Fibroblast of lung (primary cell): ENCODE measurements at regions not wholly inside any gene's neighbourhood (a gene's known extent, or its start where the extent isn't known, plus 50 kb on each side); places are given as distances from the start of the nearest gene placed in this dataset.

Experiments
- DNase-seq, 2 donors: peaks; one replicate each; pipeline versions ENCODE4 v3.0.0 to v3.0.0-alpha.2; 2010; ENCODE audit warnings: low read depth in 2 of 2
- H2AFZ ChIP-seq: 2 replicates; pipeline ENCODE4 v1.5.1; 2012; ENCODE audit warnings: low read length, control low read depth, inconsistent platforms
- H3K27ac ChIP-seq: 2 replicates; pipeline ENCODE4 v1.5.1; 2011; ENCODE audit warnings: low read length, control low read depth; ENCODE audit not compliant: insufficient read depth
- H3K27me3 ChIP-seq: 2 replicates; pipeline ENCODE4 v1.5.1; 2011; ENCODE audit warnings: mild to moderate bottlenecking, low read length; ENCODE audit not compliant: control insufficient read depth, insufficient read depth
- H3K36me3 ChIP-seq: 2 replicates; pipeline ENCODE4 v1.5.1; 2011; ENCODE audit warnings: low read length; ENCODE audit not compliant: control insufficient read depth, insufficient read depth
- H3K4me1 ChIP-seq: 2 replicates; pipeline ENCODE4 v1.5.1; 2011; ENCODE audit warnings: low read length; ENCODE audit not compliant: control insufficient read depth, insufficient read depth; ENCODE audit errors: extremely low read depth
- H3K4me2 ChIP-seq: 2 replicates; pipeline ENCODE4 v1.5.1; 2011; ENCODE audit warnings: low read length, control low read depth; ENCODE audit not compliant: insufficient read depth; ENCODE audit errors: extremely low read depth
- H3K4me3 ChIP-seq, 4 experiments: fragments of 200-600 bp in 1 of 4; sonication (generic) in 1 of 4; replicated peaks in 1 of 4; 2 replicates each; pipeline ENCODE4 v1.5.1; 2011 to 2016; ENCODE audit warnings: low read length in 4 of 4, low read depth in 3 of 4, mild to moderate bottlenecking in 3 of 4, control low read depth in 2 of 4, inconsistent platforms in 1 of 4, mixed read lengths in 1 of 4; ENCODE audit not compliant: insufficient read depth in 1 of 4; ENCODE audit errors: control extremely low read depth in 1 of 4
- H3K79me2 ChIP-seq: 2 replicates; pipeline ENCODE4 v1.5.1; 2012; ENCODE audit warnings: mild to moderate bottlenecking, low read length, inconsistent platforms; ENCODE audit not compliant: control insufficient read depth, insufficient read depth
- H3K9ac ChIP-seq: 2 replicates; pipeline ENCODE4 v1.5.1; 2011; ENCODE audit warnings: mild to moderate bottlenecking, low read length, control low read depth; ENCODE audit not compliant: insufficient read depth
- H3K9me3 ChIP-seq: 2 replicates; pipeline ENCODE4 v1.5.1; 2012; ENCODE audit warnings: low read depth, low read length; ENCODE audit not compliant: control insufficient read depth, insufficient read depth
- H4K20me1 ChIP-seq: 2 replicates; pipeline ENCODE4 v1.5.1; 2011; ENCODE audit warnings: low read length; ENCODE audit not compliant: control insufficient read depth, insufficient read depth; ENCODE audit errors: extremely low read depth
- CTCF ChIP-seq, 2 donors: IDR thresholded peaks in 1 of 2; conservative IDR thresholded peaks in 1 of 2; 1 replicate in 1 of 2; 2 replicates in 1 of 2; pipeline ENCODE4 v1.5.1; 2011 to 2012; ENCODE audit warnings: low read length in 2 of 2, control low read depth in 1 of 2, inconsistent platforms in 1 of 2, low read depth in 1 of 2, mild to moderate bottlenecking in 1 of 2
- EZH2 ChIP-seq: IDR thresholded peaks from 2 replicates; pipeline ENCODE4 v1.5.1; 2012; ENCODE audit warnings: low read length, control low read depth, mild to moderate bottlenecking; ENCODE audit errors: missing control alignments

DNA sequence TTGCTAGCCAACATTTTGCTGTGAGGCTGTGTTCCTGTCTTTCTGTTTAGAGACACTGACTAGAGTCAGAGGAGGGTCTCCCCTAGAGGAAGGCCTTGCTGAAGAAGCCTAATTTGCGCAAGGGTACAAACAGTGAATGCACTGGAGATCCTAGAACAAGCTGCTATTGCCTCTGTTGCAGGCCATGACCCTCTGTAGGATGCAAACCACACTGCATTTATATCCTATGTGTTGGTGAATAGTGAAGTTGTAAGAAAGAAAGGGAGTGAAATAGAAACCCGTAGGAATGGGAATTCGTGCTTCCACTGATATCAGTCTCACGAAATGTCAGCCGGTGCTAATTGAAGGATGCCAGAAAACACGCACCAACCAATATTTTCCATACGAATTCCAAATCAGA, 88.2 kb downstream of the GJA1 start:
- Histone ChIP-seq H4K20me1 (no peaks in the 10 kb centered on the region), H3K4me2 (no peak overlapping the region), H3K27me3 (no peaks in the 10 kb centered on the region), H3K79me2 (no peaks in the 10 kb centered on the region), H3K36me3 (no peaks in the 10 kb centered on the region), H2AFZ (peak overlapping the region; percentile 14), H3K27ac (no peak overlapping the region), H3K9me3 (no peaks in the 10 kb centered on the region), H3K9ac (no peak overlapping the region), H3K4me1 (peaks cover 5% of the 10 kb centered on the region), H3K4me3 (no peak overlapping the region)
- DNase-seq = peak; percentile 16 to 35
- TF ChIP-seq EZH2 (no peak), CTCF (conservative IDR thresholded peaks at IDR 0.05 in 1 of 2, IDR thresholded peaks at IDR 0.05 in 1 of 2; ENCODE audit: low read depth in 1 of 2, low read length in 2 of 2) (no peak)

- H3K4me3 ChIP-seq = no peak overlapping the region
- no peaks in the 10 kb centered on the region for H3K79me2 ChIP-seq
- DNase-seq = no peak
- H3K4me1 ChIP-seq = peaks cover 5% of the 10 kb centered on the region
- no peaks in the 10 kb centered on the region for H3K9me3 ChIP-seq
- no peak overlapping the region for H3K4me2 ChIP-seq
- TF ChIP-seq CTCF (conservative IDR thresholded peaks at IDR 0.05 in 1 of 2, IDR thresholded peaks at IDR 0.05 in 1 of 2; ENCODE audit: low read depth in 1 of 2, low read length in 2 of 2) = no peak
- H4K20me1 ChIP-seq = no peaks in the 10 kb centered on the region
- H3K27me3 ChIP-seq = no peaks in the 10 kb centered on the region
- H3K27ac ChIP-seq = no peak overlapping the region
- H2AFZ ChIP-seq = no peak overlapping the region
- H3K36me3 ChIP-seq = no peaks in the 10 kb centered on the region
- no peak overlapping the region for H3K9ac ChIP-seq
These were observed 90.8 kb downstream of the GJA1 start for GRCh38 chr6:121526282-121526681.

DNA sequence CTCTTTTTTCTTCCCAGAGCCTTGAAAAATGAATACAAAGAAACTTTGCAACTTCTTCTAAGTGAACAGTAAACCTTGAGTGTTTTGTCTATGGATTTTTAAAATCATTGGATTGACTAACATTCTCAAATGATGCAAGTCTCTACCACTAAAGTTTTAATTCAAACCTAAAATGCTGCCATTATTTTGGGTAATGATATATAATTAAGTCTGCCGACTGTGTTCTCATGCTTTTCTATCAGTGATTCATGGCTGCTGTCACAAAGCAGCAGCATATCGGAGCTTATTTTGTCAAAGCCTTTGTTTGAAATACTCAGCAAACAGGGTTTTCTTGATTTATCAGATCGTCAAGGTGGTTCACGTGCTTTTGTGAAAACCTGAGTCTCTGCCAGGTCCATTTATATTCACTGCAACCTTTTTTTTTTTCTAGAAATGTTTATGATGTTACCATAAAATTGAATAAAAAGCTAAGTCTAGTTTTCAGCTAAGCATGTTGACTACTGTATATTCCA, 96.3 kb downstream of the GJA1 start:
- Histone ChIP-seq H3K4me1 (no peaks in the 10 kb centered on the region), H3K9ac (no peak overlapping the region), H3K27ac (no peak overlapping the region), H2AFZ (no peak overlapping the region), H3K36me3 (no peaks in the 10 kb centered on the region), H3K9me3 (no peaks in the 10 kb centered on the region), H3K79me2 (no peaks in the 10 kb centered on the region), H3K4me3 (no peak overlapping the region), H3K4me2 (no peak overlapping the region), H4K20me1 (no peaks in the 10 kb centered on the region), H3K27me3 (no peaks in the 10 kb centered on the region)
- TF ChIP-seq EZH2 = no peak
- no peak for TF ChIP-seq CTCF (conservative IDR thresholded peaks at IDR 0.05 in 1 of 2, IDR thresholded peaks at IDR 0.05 in 1 of 2; ENCODE audit: low read depth in 1 of 2, low read length in 2 of 2)
- no peak for DNase-seq
